ENCODE measurements at regions not wholly inside any gene's neighbourhood (a gene's known extent, or its start where the extent isn't known, plus 50 kb on each side); places are given as distances from the start of the nearest gene placed in this dataset.

GRCh38 chr16:86868070-86868469 lies 289.7 kb downstream of the FOXL1 start:
- no peak for DNase-seq (ENCODE audit: low read depth)

- no peak for DNase-seq (ENCODE audit: low read depth)
Measured at GRCh38 chr16:86868786-86869185, 290.4 kb downstream of the FOXL1 start.

- no peak for DNase-seq (ENCODE audit: low read depth)
Measured at GRCh38 chr16:86869288-86870022, 291.1 kb downstream of the FOXL1 start.

GRCh38 chr16:86870380-86870779 lies 292.0 kb downstream of the FOXL1 start:
- no peak for DNase-seq (ENCODE audit: low read depth)

DNA sequence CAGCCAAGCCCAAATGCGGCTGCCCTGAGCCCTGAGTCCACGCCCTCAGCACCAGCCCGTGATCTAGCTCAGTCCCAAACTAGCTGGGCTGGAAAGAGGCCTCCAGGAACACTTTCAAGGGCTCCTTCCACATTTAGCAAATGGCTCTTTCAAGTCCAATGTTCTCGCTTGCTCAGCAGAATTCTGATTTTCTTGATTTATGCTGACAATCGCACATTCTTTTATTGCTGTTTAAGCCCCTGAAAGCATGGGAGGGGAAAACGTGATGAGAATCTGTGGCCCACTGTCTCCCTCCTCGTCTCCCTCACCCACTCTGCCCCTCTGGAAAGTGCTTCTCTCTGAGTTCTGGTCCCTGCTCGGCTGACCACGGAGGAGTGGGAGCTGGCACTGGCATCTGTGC lies 293.8 kb downstream of the FOXL1 start:
- no peak for DNase-seq (ENCODE audit: low read depth)

DNA sequence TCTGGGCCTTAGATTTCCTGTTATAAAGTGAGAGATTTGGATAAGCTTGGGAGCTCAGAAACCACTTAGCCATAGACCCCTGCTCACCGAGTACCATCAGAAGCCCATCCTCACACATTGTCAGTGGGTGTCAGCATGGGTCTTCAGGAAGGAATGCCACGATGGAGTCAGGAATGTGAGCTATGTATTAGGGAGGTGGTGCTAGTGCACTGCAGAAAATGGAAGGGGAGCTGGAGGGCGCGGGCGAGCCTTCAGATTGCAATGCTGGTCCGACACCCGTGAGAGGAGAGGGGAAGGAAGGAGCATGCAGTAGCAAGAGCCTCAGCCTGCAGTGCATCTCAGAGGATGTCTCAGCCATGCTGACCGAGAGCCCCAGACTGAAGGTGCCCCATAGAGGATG lies 294.5 kb downstream of the FOXL1 start:
- no peak for DNase-seq (ENCODE audit: low read depth)

GRCh38 chr16:86874141-86874540 lies 295.8 kb downstream of the FOXL1 start:
- DNase-seq (ENCODE audit: low read depth), result no peak

DNA sequence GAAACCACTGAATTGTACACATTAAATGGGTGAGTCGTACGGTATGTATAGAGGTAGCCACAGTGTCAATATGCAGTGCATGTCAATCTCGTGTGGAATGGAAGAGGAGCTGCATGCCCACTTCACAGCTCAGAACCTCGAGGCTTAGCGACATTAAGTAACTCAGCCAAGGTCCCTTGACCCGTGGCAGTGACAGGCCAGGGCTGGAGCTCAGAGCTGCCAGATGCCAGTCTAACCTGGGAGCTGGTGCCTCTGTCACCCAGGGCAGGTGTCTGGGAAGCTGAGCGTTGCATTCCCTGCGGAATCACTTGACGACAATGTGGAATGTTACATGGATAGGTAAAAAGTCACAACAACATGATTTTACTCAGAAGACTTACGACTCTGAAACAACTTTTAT lies 298.1 kb downstream of the FOXL1 start:
- DNase-seq (ENCODE audit: low read depth), result no peak

GRCh38 chr16:86877108-86877507 lies 298.8 kb downstream of the FOXL1 start:
- no peak for DNase-seq (ENCODE audit: low read depth)

- DNase-seq (ENCODE audit: low read depth), result no peak
Measured at GRCh38 chr16:86877835-86878234, 299.5 kb downstream of the FOXL1 start.

DNA sequence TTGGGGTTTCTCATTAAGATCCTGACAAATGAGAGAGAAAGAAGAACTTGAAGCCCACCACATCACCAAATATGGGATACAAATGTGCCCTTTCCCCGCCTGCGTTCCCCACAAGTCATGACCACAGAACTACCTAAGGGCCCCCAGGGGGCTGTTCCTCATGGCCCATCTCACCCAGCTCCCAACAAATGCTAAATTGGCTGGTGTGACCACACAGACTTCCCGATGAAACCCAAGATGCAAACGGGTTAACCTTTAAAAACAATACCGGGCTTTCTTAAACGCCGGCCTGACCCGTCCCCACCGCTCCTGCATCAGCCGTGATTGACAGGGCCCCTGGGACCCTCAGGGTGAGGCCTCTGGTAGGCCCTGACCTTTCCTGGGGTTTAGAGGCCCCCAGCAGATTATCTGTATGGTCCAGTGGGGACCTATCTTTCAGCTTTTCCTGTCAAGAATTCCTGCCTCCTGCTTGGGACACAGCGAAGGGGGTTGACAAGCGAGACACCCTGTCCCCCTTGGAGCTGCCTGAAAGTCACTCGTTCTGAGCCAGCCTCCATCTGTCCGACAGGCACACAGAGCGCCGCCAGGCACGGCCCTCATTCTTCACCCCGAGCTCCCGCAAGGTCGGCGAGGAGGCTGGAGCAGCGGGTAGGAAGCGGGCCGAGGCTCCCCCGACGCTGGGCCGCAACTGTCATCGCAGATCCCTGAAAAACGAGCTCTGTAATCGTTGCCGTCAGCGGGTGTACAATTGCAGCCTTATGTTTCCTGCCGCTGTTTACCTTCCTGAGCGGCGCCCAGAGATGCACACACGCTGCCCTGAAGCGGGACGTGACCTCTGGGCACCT lies 300.1 kb downstream of the FOXL1 start:
- no peak for DNase-seq (ENCODE audit: low read depth)

DNA sequence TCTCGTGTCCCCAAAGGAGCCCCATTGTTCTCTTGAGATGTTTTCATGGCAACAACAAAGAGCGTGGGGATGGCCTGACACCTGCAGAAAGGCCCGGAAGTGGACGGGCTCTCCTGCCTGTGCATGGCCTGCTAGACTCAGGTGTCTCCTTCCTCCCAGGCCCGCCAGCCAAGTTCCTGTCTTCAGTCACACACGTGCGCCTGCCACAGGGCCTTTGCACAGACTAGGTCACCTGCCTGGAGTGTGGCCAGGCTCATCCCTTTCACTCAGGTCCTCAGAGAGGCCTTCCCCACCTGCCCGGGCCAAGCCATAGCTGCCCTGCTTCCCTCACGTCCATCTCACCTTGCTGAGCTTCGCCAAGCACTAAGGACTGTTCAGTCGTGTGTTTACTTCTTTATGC lies 300.9 kb downstream of the FOXL1 start:
- DNase-seq (ENCODE audit: low read depth), result no peak

DNA sequence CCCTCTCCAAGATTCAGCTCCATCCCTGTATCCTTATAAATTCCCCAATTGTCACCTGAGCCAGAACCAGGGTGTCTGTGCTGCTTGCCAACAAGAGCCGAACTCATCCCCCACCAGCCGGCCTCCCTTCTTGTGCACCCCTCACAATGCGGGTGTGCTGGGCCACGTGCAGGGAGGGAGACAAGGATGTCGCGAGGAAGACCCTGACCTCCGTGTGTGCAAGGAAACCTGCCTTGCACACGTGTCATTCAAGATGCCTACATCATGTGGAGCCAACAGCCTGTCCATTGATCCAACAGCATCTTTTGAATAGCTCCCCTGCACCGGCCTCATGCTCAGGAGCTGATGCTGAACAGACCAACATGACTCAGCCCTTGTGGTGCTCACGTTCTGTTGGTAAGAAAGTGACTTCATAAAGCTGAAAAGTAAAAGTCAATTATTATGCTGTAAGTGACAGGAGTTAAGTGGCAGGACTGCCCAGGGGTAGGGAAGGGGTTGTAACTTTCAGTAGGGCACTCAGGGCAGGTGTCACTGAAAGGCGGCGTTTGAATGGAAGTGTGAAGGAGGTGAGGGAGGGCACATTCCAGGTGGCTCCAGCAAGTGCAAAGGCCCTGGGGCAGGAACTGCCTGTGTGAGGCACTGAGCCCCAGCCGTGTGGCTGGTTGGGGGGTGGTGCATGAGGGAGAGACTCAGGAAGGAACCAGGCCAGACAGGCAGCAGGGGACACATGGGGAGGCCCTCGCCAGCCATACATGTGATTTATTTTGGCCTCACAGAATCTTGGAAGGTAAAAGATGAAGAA lies 302.2 kb downstream of the FOXL1 start:
- DNase-seq (ENCODE audit: low read depth), result no peak

GRCh38 chr16:86881118-86881510 lies 302.8 kb downstream of the FOXL1 start:
- DNase-seq (ENCODE audit: low read depth), result no peak

DNA sequence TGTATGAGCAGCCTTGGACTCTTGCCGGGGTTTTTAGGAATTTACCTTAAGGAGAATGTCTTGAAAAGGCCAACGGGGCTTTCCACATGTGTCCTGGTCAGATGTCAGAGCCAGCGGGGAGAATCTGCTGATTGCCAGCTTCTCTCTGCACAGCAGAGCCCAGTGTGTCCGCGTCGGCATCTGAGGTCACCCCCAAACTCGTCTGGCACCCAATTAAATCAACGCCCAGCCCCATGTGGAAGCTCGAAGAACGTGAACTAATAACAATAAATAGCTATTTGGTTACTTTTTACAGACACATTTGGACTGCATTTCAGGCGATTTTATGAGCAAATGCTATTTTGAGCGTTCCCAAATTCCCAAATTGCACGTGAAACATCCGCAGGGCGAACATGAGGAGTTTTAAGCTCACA lies 303.5 kb downstream of the FOXL1 start:
- no peak for DNase-seq (ENCODE audit: low read depth)

DNA sequence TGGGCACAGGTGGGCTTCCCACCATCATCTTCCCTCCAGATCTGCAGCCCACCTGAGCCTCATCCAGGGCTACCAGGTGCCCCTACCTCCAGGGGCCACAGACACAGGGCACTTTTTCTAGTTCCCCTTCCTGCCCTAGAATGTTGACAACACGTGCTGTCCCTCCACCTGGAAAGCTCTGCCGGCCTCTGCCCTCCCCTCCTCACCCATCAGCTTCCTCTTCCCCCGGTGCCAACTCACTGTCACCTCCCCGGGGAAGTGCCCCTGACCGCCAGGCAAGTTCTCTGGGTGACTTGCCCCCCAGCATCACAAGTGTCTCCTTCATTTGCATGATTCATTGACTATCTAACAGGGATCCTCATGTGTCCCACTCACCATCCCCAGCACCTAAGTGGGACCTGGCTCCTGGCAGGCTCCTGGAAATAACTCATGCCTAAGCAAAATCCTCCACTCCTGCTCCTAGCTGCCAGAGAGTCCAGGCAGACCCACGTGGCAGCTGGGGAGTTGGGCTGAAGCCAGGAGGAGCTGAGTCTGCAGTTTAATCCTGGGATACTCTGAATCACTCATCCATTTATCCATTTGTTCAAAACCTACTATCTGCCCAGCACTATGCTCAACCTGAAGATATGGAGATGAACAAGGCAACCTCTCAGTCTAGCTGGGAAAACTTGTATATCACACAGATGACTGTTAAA lies 304.4 kb downstream of the FOXL1 start:
- no peak for DNase-seq (ENCODE audit: low read depth)

- no peak for DNase-seq (ENCODE audit: low read depth)
Measured at GRCh38 chr16:86883583-86884389, 305.4 kb downstream of the FOXL1 start.

DNA sequence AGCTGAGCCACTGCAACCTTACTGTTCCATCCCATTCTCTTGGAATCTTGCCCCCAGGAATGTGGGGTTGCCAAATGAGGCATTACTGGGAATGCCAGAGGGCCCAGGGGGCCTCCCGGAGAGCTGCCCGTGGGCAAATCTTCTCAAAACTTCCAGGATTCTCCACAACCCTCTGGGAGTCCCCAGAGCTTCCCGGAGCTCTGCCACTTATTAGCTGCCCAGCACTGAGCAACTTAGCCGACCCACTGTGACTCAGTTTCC lies 306.0 kb downstream of the FOXL1 start:
- no peak for DNase-seq (ENCODE audit: low read depth)

- DNase-seq (ENCODE audit: low read depth), result no peak
Measured at GRCh38 chr16:86885139-86885538, 306.8 kb downstream of the FOXL1 start.

- DNase-seq (ENCODE audit: low read depth), result no peak
Measured at GRCh38 chr16:86886651-86887050, 308.3 kb downstream of the FOXL1 start.

- no peak for DNase-seq (ENCODE audit: low read depth)
Measured at GRCh38 chr16:86887416-86887815, 309.1 kb downstream of the FOXL1 start.
